Smooth muscle cell (in vitro differentiated cells): ENCODE measurements at regions not wholly inside any gene's neighbourhood (a gene's known extent, or its start where the extent isn't known, plus 50 kb on each side); places are given as distances from the start of the nearest gene placed in this dataset.

Experiments used
- DNase-seq: peaks from one replicate; lab custom pipeline; 2025; ENCODE audit not compliant: unreplicated experiment; lab: John Stamatoyannopoulos, UW
- H2AFZ ChIP-seq: fragments of 200-600 bp; sonication (generic); 2 replicates; pipeline ENCODE4 v1.6.0; 2016; ENCODE audit warnings: antibody characterized with exemption, low read depth, mild to moderate bottlenecking
- H3F3A ChIP-seq: fragments of 200-600 bp; sonication (generic); 2 replicates; pipeline ENCODE4 v1.6.0; 2017; ENCODE audit warnings: antibody characterized with exemption, low read depth
- H3K27ac ChIP-seq: fragments of 200-600 bp; sonication (generic); 2 replicates; pipeline ENCODE4 v1.5.1; 2016; ENCODE audit warnings: low read depth, mild to moderate bottlenecking
- H3K27me3 ChIP-seq: fragments of 200-600 bp; sonication (generic); 2 replicates; pipeline ENCODE4 v1.6.1; 2016; ENCODE audit warnings: low read depth, mild to moderate bottlenecking
- H3K36me3 ChIP-seq: fragments of 200-600 bp; sonication (generic); 2 replicates; pipeline ENCODE4 v1.5.1; 2016; ENCODE audit warnings: low read depth
- H3K4me1 ChIP-seq: fragments of 200-600 bp; sonication (generic); 2 replicates; pipeline ENCODE4 v1.5.1; 2016; ENCODE audit warnings: low read depth
- H3K4me2 ChIP-seq: fragments of 200-600 bp; sonication (generic); 2 replicates; pipeline ENCODE4 v1.6.0; 2016; ENCODE audit warnings: mild to moderate bottlenecking
- H3K4me3 ChIP-seq: fragments of 200-600 bp; sonication (generic); 2 replicates; pipeline ENCODE4 v1.5.1; 2016; ENCODE audit warnings: mild to moderate bottlenecking
- H3K79me2 ChIP-seq: fragments of 200-600 bp; sonication (generic); 2 replicates; pipeline ENCODE4 v1.6.0; 2016; ENCODE audit warnings: low read depth, mild to moderate bottlenecking
- H3K9ac ChIP-seq: fragments of 200-600 bp; sonication (generic); 2 replicates; pipeline ENCODE4 v1.6.0; 2016; ENCODE audit warnings: low read depth
- H3K9me3 ChIP-seq: fragments of 200-600 bp; sonication (generic); replicated peaks from 2 replicates; pipeline ENCODE4 v1.5.1; 2016; ENCODE audit warnings: low read depth
- H4K20me1 ChIP-seq: fragments of 200-600 bp; sonication (generic); 2 replicates; pipeline ENCODE4 v1.6.0; 2016; ENCODE audit warnings: low read depth
- CTCF ChIP-seq: fragments of 200-600 bp; sonication (generic); IDR thresholded peaks from 2 replicates; pipeline ENCODE4 v1.5.1; 2017; ENCODE audit warnings: borderline replicate concordance, mild to moderate bottlenecking, antibody characterized with exemption; ENCODE audit not compliant: insufficient read depth, poor library complexity, severe bottlenecking
- WGBS: methylation state at CpG from one replicate; pipeline ENCODE4 v1.1.7; 2016; ENCODE audit warnings: low lambda C conversion rate; 5-methylcytosine and 5-hydroxymethylcytosine counted together

- Histone ChIP-seq H3K9ac (no peak overlapping the region), H3K4me3 (no peak overlapping the region), H3K36me3 (no peaks in the 10 kb centered on the region), H4K20me1 (no peaks in the 10 kb centered on the region), H3K4me2 (no peak overlapping the region), H3K27ac (no peak overlapping the region), H3K4me1 (no peaks in the 10 kb centered on the region), H3K27me3 (no peaks in the 10 kb centered on the region), H3K9me3 (no peaks in the 10 kb centered on the region), H3F3A (no peaks in the 10 kb centered on the region), H2AFZ (no peak overlapping the region), H3K79me2 (no peaks in the 10 kb centered on the region)
- TF ChIP-seq CTCF = no peak
- DNase-seq = no peak
- 93% methylated on average over 1 of the region's 1 CpG for WGBS
Observed at GRCh38 chr4:55749666-55750065, 69.9 kb upstream of the EXOC1L start.

- no peak for DNase-seq
- Histone ChIP-seq H3K36me3 (no peaks in the 10 kb centered on the region), H3F3A (no peaks in the 10 kb centered on the region), H2AFZ (no peak overlapping the region), H3K79me2 (no peaks in the 10 kb centered on the region), H3K4me1 (no peaks in the 10 kb centered on the region), H3K27ac (no peak overlapping the region), H3K9ac (no peak overlapping the region), H3K4me3 (no peak overlapping the region), H3K9me3 (no peaks in the 10 kb centered on the region), H3K4me2 (no peak overlapping the region), H3K27me3 (no peaks in the 10 kb centered on the region), H4K20me1 (no peaks in the 10 kb centered on the region)
- no peak for TF ChIP-seq CTCF
- 94% methylated on average over 5 of the region's 5 CpGs for WGBS
Observed at GRCh38 chr4:55752810-55753209, 66.8 kb upstream of the EXOC1L start.

GRCh38 chr4:55753856-55754255, 65.7 kb upstream of the EXOC1L start:
- no peaks in the 10 kb centered on the region for H3K4me1 ChIP-seq
- TF ChIP-seq CTCF = no peak
- no peaks in the 10 kb centered on the region for H3K79me2 ChIP-seq
- no peak for DNase-seq
- H3K4me3 ChIP-seq = no peak overlapping the region
- no peaks in the 10 kb centered on the region for H3K27me3 ChIP-seq
- H3K4me2 ChIP-seq = no peak overlapping the region
- H3K9ac ChIP-seq = no peak overlapping the region
- H2AFZ ChIP-seq = no peak overlapping the region
- no peaks in the 10 kb centered on the region for H4K20me1 ChIP-seq
- no peaks in the 10 kb centered on the region for H3K9me3 ChIP-seq
- WGBS = 71% methylated on average over 1 of the region's 1 CpG
- no peaks in the 10 kb centered on the region for H3F3A ChIP-seq
- no peaks in the 10 kb centered on the region for H3K36me3 ChIP-seq
- H3K27ac ChIP-seq = no peak overlapping the region

GRCh38 chr4:55754754-55755350, 64.7 kb upstream of the EXOC1L start:
- DNase-seq = no peak
- no peaks in the 10 kb centered on the region for H3K4me1 ChIP-seq
- no peak overlapping the region for H3K9ac ChIP-seq
- no peaks in the 10 kb centered on the region for H3F3A ChIP-seq
- no peak overlapping the region for H3K4me3 ChIP-seq
- no peaks in the 10 kb centered on the region for H3K9me3 ChIP-seq
- no peaks in the 10 kb centered on the region for H3K27me3 ChIP-seq
- no peaks in the 10 kb centered on the region for H4K20me1 ChIP-seq
- no peak overlapping the region for H3K4me2 ChIP-seq
- no peak overlapping the region for H3K27ac ChIP-seq
- no peaks in the 10 kb centered on the region for H3K36me3 ChIP-seq
- no peak for TF ChIP-seq CTCF
- no peak overlapping the region for H2AFZ ChIP-seq
- no peaks in the 10 kb centered on the region for H3K79me2 ChIP-seq
- 84% methylated on average over 6 of the region's 6 CpGs for WGBS
